HG03097 (cell line): ENCODE measurements at regions not wholly inside any gene's neighbourhood (a gene's known extent, or its start where the extent isn't known, plus 50 kb on each side); places are given as distances from the start of the nearest gene placed in this dataset.
"Not testable (repeated sequence)": the region's sequence is repeated elsewhere in the genome, so short reads cannot be mapped to it uniquely, and the experiment has no call there.

ENCODE experiments used
- ATAC-seq: cut with Tn5 transposase; IDR thresholded peaks from one replicate; pipeline ENCODE4 v1.9.1; 2021; ENCODE audit not compliant: unreplicated experiment, low FRiP score

GRCh38 chr7:24049296-24049695, 234.7 kb upstream of the NPY start:
- no peak for ATAC-seq

- no peak for ATAC-seq
Measured at GRCh38 chr7:24050991-24051560, 232.9 kb upstream of the NPY start.

- no peak for ATAC-seq
Measured at GRCh38 chr7:24051651-24052050, 232.3 kb upstream of the NPY start.

- no peak for ATAC-seq
Measured at GRCh38 chr7:24052572-24053260, 231.3 kb upstream of the NPY start.

- ATAC-seq = no peak
Measured at GRCh38 chr7:24054236-24054635, 229.8 kb upstream of the NPY start.

- ATAC-seq = no peak
Measured at GRCh38 chr7:24057243-24057642, 226.7 kb upstream of the NPY start.

- ATAC-seq = no peak
Measured at GRCh38 chr7:24058953-24059352, 225.0 kb upstream of the NPY start.

GRCh38 chr7:24059775-24060174, 224.2 kb upstream of the NPY start:
- no peak for ATAC-seq

- no peak for ATAC-seq
Measured at GRCh38 chr7:24063721-24064120, 220.3 kb upstream of the NPY start.

- no peak for ATAC-seq
Measured at GRCh38 chr7:24069751-24070150, 214.2 kb upstream of the NPY start.

- ATAC-seq = no peak
Measured at GRCh38 chr7:24073651-24074420, 210.2 kb upstream of the NPY start.

- no peak for ATAC-seq
Measured at GRCh38 chr7:24075426-24075810, 208.6 kb upstream of the NPY start.

- ATAC-seq = no peak
Measured at GRCh38 chr7:24082826-24083225, 201.2 kb upstream of the NPY start.

GRCh38 chr7:24102988-24103387, 181.0 kb upstream of the NPY start:
- no peak for ATAC-seq

- ATAC-seq = no peak
Measured at GRCh38 chr7:24108906-24109376, 175.0 kb upstream of the NPY start.

- ATAC-seq = no peak
Measured at GRCh38 chr7:24110056-24110455, 173.9 kb upstream of the NPY start.

- no peak for ATAC-seq
Measured at GRCh38 chr7:24113506-24113905, 170.5 kb upstream of the NPY start.

GRCh38 chr7:24115661-24116060, 168.3 kb upstream of the NPY start:
- ATAC-seq = no peak

GRCh38 chr7:24117903-24118499, 166.0 kb upstream of the NPY start:
- ATAC-seq = not testable (repeated sequence)

- no peak for ATAC-seq
Measured at GRCh38 chr7:24119852-24120251, 164.1 kb upstream of the NPY start.

- no peak for ATAC-seq
Measured at GRCh38 chr7:24123076-24123475, 160.9 kb upstream of the NPY start.
